ENCODE measurements at regions not wholly inside any gene's neighbourhood (a gene's known extent, or its start where the extent isn't known, plus 50 kb on each side); places are given as distances from the start of the nearest gene placed in this dataset.

GRCh38 chr7:20839196-20839735 lies 52.6 kb upstream of the SP8 start:
- TF ChIP-seq TAF1 (IDR thresholded peaks at IDR 0.05; ENCODE audit: low read depth): no peak
- TF ChIP-seq RAD21 (IDR thresholded peaks at IDR 0.05; ENCODE audit: low read depth): no peak
- TF ChIP-seq ZBTB7A (IDR thresholded peaks at IDR 0.05; ENCODE audit: low read depth): no peak
- no peak for TF ChIP-seq TCF12 (IDR thresholded peaks at IDR 0.05; ENCODE audit: low read depth)
- no peak for TF ChIP-seq EGR1 (IDR thresholded peaks at IDR 0.05)
- no peak for TF ChIP-seq NFIC (IDR thresholded peaks at IDR 0.05)

- no peak for TF ChIP-seq CEBPB (IDR thresholded peaks at IDR 0.05)
- no peak for TF ChIP-seq RAD21 (IDR thresholded peaks at IDR 0.05; ENCODE audit: low read depth)
- no peak for TF ChIP-seq EGR1 (IDR thresholded peaks at IDR 0.05)
- TF ChIP-seq TAF1 (IDR thresholded peaks at IDR 0.05; ENCODE audit: low read depth): no peak
- no peak for TF ChIP-seq REST (IDR thresholded peaks at IDR 0.05; ENCODE audit: low read depth)
- no peak for TF ChIP-seq ZBTB7A (IDR thresholded peaks at IDR 0.05; ENCODE audit: low read depth)
- no peak for TF ChIP-seq CREB1 (IDR thresholded peaks at IDR 0.05; ENCODE audit: low read depth)
- TF ChIP-seq, protein P1, sequence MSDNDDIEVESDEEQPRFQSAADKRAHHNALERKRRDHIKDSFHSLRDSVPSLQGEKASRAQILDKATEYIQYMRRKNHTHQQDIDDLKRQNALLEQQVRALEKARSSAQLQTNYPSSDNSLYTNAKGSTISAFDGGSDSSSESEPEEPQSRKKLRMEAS (IDR thresholded peaks at IDR 0.05): no peak
- TF ChIP-seq TEAD4 (IDR thresholded peaks at IDR 0.05): no peak
- no peak for TF ChIP-seq TCF12 (IDR thresholded peaks at IDR 0.05; ENCODE audit: low read depth)
- TF ChIP-seq EP300 (IDR thresholded peaks at IDR 0.05; ENCODE audit: borderline replicate concordance): no peak
- TF ChIP-seq FOXM1 (IDR thresholded peaks at IDR 0.05; ENCODE audit: borderline replicate concordance, low read depth): no peak
- TF ChIP-seq, protein P2, sequence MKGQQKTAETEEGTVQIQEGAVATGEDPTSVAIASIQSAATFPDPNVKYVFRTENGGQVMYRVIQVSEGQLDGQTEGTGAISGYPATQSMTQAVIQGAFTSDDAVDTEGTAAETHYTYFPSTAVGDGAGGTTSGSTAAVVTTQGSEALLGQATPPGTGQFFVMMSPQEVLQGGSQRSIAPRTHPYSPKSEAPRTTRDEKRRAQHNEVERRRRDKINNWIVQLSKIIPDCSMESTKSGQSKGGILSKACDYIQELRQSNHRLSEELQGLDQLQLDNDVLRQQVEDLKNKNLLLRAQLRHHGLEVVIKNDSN (IDR thresholded peaks at IDR 0.05): no peak
- no peak for TF ChIP-seq NFIC (IDR thresholded peaks at IDR 0.05)
- no peak for TF ChIP-seq YY1 (IDR thresholded peaks at IDR 0.05; ENCODE audit: low read depth)
These were observed 53.3 kb upstream of the SP8 start for GRCh38 chr7:20839987-20840386.

GRCh38 chr7:20846791-20847190 lies 60.1 kb upstream of the SP8 start:
- TF ChIP-seq REST (IDR thresholded peaks at IDR 0.05; ENCODE audit: low read depth): no peak
- no peak for TF ChIP-seq ZBTB7A (IDR thresholded peaks at IDR 0.05; ENCODE audit: low read depth)
- TF ChIP-seq TEAD4 (IDR thresholded peaks at IDR 0.05): no peak
- TF ChIP-seq FOXM1 (IDR thresholded peaks at IDR 0.05; ENCODE audit: borderline replicate concordance, low read depth): no peak
- no peak for TF ChIP-seq RAD21 (IDR thresholded peaks at IDR 0.05; ENCODE audit: low read depth)
- TF ChIP-seq EP300 (IDR thresholded peaks at IDR 0.05; ENCODE audit: borderline replicate concordance): no peak
- no peak for TF ChIP-seq CEBPB (IDR thresholded peaks at IDR 0.05)
- TF ChIP-seq EGR1 (IDR thresholded peaks at IDR 0.05): no peak
- TF ChIP-seq CREB1 (IDR thresholded peaks at IDR 0.05; ENCODE audit: low read depth): no peak
- no peak for TF ChIP-seq TAF1 (IDR thresholded peaks at IDR 0.05; ENCODE audit: low read depth)
- no peak for TF ChIP-seq TCF12 (IDR thresholded peaks at IDR 0.05; ENCODE audit: low read depth)
- TF ChIP-seq, protein P1 (IDR thresholded peaks at IDR 0.05): no peak
- no peak for TF ChIP-seq NFIC (IDR thresholded peaks at IDR 0.05)
- TF ChIP-seq, protein P2 (IDR thresholded peaks at IDR 0.05): no peak
- TF ChIP-seq YY1 (IDR thresholded peaks at IDR 0.05; ENCODE audit: low read depth): no peak

DNA sequence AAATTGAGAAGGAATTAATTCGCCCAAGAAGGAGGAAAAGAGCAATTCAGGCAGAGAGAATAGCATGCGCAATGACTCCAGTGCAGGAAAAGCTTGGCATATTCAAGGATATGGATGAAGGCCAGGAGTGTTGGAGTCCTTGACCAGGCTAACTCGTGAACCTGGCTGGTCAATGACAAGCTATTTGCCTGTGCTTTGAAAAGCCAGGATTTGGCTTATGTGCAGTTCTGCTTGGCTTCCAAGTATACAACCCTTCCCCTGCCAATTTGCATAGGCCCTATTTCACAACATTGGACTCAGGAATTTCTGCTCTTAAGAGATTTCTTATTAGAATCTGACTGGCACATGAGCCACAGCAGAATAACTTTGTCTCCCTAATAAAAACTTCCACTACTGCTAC lies 72.3 kb upstream of the SP8 start:
- TF ChIP-seq CEBPB (IDR thresholded peaks at IDR 0.05) (no peak), NFIC (IDR thresholded peaks at IDR 0.05) (no peak), REST (IDR thresholded peaks at IDR 0.05; ENCODE audit: low read depth) (no peak), FOXM1 (IDR thresholded peaks at IDR 0.05; ENCODE audit: borderline replicate concordance, low read depth) (no peak)
- TF ChIP-seq, protein P2 (IDR thresholded peaks at IDR 0.05): no peak
